AG09319 (cell line): ENCODE measurements at regions not wholly inside any gene's neighbourhood (a gene's known extent, or its start where the extent isn't known, plus 50 kb on each side); places are given as distances from the start of the nearest gene placed in this dataset.

Experiments
- DNase-seq: peaks from one replicate; pipeline ENCODE4 v3.0.0-alpha.2; 2010; ENCODE audit warnings: low read depth; ENCODE audit errors: extremely low read depth
- TF ChIP-seq, protein P1 (sequence below): IDR thresholded peaks from 2 replicates; pipeline ENCODE4 v1.5.1; 2011; ENCODE audit warnings: low read depth, mild to moderate bottlenecking, inconsistent platforms, low read length, moderate library complexity

- TF ChIP-seq, protein P1, sequence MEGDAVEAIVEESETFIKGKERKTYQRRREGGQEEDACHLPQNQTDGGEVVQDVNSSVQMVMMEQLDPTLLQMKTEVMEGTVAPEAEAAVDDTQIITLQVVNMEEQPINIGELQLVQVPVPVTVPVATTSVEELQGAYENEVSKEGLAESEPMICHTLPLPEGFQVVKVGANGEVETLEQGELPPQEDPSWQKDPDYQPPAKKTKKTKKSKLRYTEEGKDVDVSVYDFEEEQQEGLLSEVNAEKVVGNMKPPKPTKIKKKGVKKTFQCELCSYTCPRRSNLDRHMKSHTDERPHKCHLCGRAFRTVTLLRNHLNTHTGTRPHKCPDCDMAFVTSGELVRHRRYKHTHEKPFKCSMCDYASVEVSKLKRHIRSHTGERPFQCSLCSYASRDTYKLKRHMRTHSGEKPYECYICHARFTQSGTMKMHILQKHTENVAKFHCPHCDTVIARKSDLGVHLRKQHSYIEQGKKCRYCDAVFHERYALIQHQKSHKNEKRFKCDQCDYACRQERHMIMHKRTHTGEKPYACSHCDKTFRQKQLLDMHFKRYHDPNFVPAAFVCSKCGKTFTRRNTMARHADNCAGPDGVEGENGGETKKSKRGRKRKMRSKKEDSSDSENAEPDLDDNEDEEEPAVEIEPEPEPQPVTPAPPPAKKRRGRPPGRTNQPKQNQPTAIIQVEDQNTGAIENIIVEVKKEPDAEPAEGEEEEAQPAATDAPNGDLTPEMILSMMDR, result no peak
Measured at GRCh38 chr5:81803812-81804211, 52.9 kb upstream of the SSBP2 start.

GRCh38 chr5:81802625-81803024, 51.7 kb upstream of the SSBP2 start:
- no peak for DNase-seq
- TF ChIP-seq, protein P1, result no peak

More at GRCh38 chr5:81803812-81804211, 52.9 kb upstream of the SSBP2 start:
- DNase-seq, result no peak

DNA sequence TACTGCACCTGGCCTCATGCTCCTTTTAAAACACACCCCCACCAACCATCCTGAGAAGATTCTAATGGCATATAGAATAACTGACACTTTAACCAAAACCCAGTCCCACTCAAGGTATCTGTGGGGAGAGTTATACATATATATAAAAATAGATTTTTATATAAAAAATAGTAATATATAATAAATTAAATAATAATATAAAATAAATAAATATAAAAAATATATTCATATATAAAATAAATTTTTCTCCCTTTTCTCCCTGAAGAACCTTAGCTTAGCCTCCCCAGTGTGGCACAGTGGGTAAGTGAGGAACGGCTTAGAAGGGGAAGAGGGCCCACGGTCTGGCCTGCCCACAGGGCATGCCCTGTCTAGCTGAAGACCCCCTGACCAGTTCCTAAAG, 51.1 kb upstream of the SSBP2 start:
- TF ChIP-seq, protein P1, result no peak
- no peak for DNase-seq

DNA sequence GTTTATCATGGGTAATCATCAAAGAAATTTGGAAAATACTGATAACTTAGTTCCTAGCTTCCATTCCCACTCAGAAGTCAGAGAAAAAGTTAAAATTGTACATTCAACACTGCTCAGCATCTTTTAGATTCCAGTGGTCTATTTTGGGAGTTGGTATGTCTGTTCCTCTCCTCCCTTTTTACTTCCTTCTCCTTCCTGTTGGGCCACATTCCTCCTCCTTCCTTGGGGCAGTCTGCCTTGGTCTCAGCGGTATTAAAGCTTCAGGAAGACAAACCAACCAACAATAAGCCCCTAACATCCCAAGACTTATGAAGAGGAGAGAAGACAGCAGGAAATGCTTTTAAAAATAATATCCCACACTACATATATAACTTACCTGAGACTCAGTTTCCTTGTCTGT, 49.9 kb upstream of the SSBP2 start:
- no peak for DNase-seq
- TF ChIP-seq, protein P1, result no peak
